Progenitor cell of endocrine pancreas (in vitro differentiated cells): ENCODE measurements at regions not wholly inside any gene's neighbourhood (a gene's known extent, or its start where the extent isn't known, plus 50 kb on each side); places are given as distances from the start of the nearest gene placed in this dataset.

Experiments
- DNase-seq: peaks from one replicate; pipeline ENCODE4 v3.0.0; 2021; ENCODE audit warnings: low spot score; ENCODE audit not compliant: unreplicated experiment
- H3K27ac Mint-ChIP-seq: 2 replicates; pipeline ENCODE4 v1.8.0; 2021; ENCODE audit warnings: mild to moderate bottlenecking, moderate library complexity, mixed read lengths
- H3K27me3 Mint-ChIP-seq: 2 replicates; pipeline ENCODE4 v1.8.0; 2021; ENCODE audit warnings: mixed read lengths
- H3K36me3 Mint-ChIP-seq: 2 replicates; pipeline ENCODE4 v1.8.0; 2022; ENCODE audit warnings: mixed read lengths; ENCODE audit not compliant: insufficient read depth
- H3K4me1 Mint-ChIP-seq: 2 replicates; pipeline ENCODE4 v1.8.0; 2021; ENCODE audit warnings: low read depth, mixed read lengths
- H3K4me3 Mint-ChIP-seq: 2 replicates; pipeline ENCODE4 v1.8.0; 2021; ENCODE audit warnings: low read depth, mild to moderate bottlenecking, moderate library complexity, mixed read lengths
- H3K9me3 Mint-ChIP-seq: 2 replicates; pipeline ENCODE4 v1.8.0; 2021; ENCODE audit warnings: low read depth, mixed read lengths
- TF ChIP-seq, protein P1 (sequence below): fragments of 200-600 bp; sonication (generic); IDR thresholded peaks from one replicate; pipeline ENCODE4 v1.5.0; 2021; ENCODE audit warnings: antibody characterized with exemption, mild to moderate bottlenecking; ENCODE audit not compliant: unreplicated experiment

GRCh38 chr14:23816371-23816770, 137.2 kb upstream of the DHRS4 start:
- TF ChIP-seq, protein P1, sequence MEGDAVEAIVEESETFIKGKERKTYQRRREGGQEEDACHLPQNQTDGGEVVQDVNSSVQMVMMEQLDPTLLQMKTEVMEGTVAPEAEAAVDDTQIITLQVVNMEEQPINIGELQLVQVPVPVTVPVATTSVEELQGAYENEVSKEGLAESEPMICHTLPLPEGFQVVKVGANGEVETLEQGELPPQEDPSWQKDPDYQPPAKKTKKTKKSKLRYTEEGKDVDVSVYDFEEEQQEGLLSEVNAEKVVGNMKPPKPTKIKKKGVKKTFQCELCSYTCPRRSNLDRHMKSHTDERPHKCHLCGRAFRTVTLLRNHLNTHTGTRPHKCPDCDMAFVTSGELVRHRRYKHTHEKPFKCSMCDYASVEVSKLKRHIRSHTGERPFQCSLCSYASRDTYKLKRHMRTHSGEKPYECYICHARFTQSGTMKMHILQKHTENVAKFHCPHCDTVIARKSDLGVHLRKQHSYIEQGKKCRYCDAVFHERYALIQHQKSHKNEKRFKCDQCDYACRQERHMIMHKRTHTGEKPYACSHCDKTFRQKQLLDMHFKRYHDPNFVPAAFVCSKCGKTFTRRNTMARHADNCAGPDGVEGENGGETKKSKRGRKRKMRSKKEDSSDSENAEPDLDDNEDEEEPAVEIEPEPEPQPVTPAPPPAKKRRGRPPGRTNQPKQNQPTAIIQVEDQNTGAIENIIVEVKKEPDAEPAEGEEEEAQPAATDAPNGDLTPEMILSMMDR: no peak
- no peak overlapping the region for H3K4me3 Mint-ChIP-seq
- H3K9me3 Mint-ChIP-seq: peaks cover 54% of the 10 kb centered on the region
- H3K4me1 Mint-ChIP-seq: no peaks in the 10 kb centered on the region
- peaks cover 2% of the 10 kb centered on the region for H3K36me3 Mint-ChIP-seq
- no peak for DNase-seq
- no peak overlapping the region for H3K27ac Mint-ChIP-seq
- no peaks in the 10 kb centered on the region for H3K27me3 Mint-ChIP-seq

DNA sequence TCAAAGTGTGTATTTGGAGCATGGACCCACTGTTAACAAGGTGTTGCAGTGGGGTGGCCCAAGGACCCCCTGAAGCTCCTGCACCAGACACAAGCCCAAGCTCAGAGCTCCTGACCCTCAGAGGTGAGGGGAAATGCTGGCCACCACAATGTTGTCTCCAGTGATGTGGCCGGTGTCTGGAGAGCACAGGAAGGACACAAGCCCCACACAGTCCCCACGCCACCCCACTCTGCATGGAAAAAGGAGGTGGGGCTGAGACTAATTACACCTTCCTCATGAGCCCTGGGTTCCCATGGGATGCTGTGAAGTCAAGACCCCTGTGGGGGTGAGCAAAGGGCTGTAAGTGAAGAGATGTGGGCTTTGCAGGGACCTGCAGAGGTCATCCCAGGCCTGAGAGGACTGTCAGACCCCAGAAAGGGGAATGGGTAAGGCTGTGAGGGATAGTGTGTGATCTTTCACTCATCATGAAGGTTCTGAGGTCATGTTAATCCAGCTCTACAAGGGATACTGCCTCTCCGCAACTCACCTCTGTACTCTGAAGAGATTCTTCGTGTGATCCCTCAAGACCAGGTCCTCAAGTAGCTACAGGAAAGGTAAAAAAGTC, 136.3 kb upstream of the DHRS4 start:
- TF ChIP-seq, protein P1: no peak
- Mint-ChIP-seq H3K4me3 (no peak overlapping the region), H3K36me3 (peaks cover 2% of the 10 kb centered on the region), H3K4me1 (no peaks in the 10 kb centered on the region), H3K9me3 (peaks cover 61% of the 10 kb centered on the region), H3K27me3 (no peaks in the 10 kb centered on the region), H3K27ac (no peak overlapping the region)
- DNase-seq: no peak

GRCh38 chr14:23827100-23827892, 126.3 kb upstream of the DHRS4 start:
- no peak overlapping the region for H3K27ac Mint-ChIP-seq
- DNase-seq: no peak
- TF ChIP-seq, protein P1: no peak
- no peaks in the 10 kb centered on the region for H3K4me1 Mint-ChIP-seq
- no peaks in the 10 kb centered on the region for H3K36me3 Mint-ChIP-seq
- peaks cover 42% of the 10 kb centered on the region for H3K9me3 Mint-ChIP-seq
- no peak overlapping the region for H3K4me3 Mint-ChIP-seq
- H3K27me3 Mint-ChIP-seq: no peaks in the 10 kb centered on the region

DNA sequence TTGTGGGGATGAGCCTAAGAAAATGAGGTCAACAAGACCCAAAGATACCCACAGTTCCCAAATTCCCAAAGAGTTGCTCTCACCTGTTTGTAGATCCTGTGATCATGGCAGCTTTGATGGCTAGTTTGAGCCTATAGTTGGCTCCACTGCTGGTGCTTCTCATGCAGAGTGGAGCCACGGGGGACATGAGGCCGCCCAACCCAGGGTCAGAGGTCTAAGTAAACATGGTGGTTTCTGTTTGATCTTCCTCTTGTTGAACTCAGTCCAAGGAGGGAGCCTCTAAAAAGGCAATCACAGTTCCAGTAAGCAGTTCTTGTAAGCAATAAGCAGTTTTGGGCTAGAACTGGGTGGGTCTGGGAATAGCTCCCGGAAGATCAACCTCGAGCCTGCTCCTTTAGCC, 125.6 kb upstream of the DHRS4 start:
- TF ChIP-seq, protein P1: no peak
- H3K4me1 Mint-ChIP-seq: no peaks in the 10 kb centered on the region
- no peaks in the 10 kb centered on the region for H3K36me3 Mint-ChIP-seq
- H3K9me3 Mint-ChIP-seq: peaks cover 41% of the 10 kb centered on the region
- no peak overlapping the region for H3K27ac Mint-ChIP-seq
- H3K4me3 Mint-ChIP-seq: no peak overlapping the region
- H3K27me3 Mint-ChIP-seq: no peaks in the 10 kb centered on the region
- DNase-seq: no peak

GRCh38 chr14:23828616-23829015, 125.0 kb upstream of the DHRS4 start:
- no peak overlapping the region for H3K27ac Mint-ChIP-seq

More at GRCh38 chr14:23828616-23829015, 125.0 kb upstream of the DHRS4 start:
- Mint-ChIP-seq H3K4me1 (no peaks in the 10 kb centered on the region), H3K27me3 (no peaks in the 10 kb centered on the region), H3K9me3 (peaks cover 41% of the 10 kb centered on the region), H3K4me3 (no peak overlapping the region), H3K36me3 (no peaks in the 10 kb centered on the region)
- TF ChIP-seq, protein P1: no peak
- no peak for DNase-seq
